ENCODE measurements at regions not wholly inside any gene's neighbourhood (a gene's known extent, or its start where the extent isn't known, plus 50 kb on each side); places are given as distances from the start of the nearest gene placed in this dataset.

- H3K27me3 Mint-ChIP-seq: peaks cover 0 to 10% (median 0%) of the 10 kb centered on the region in 5 donors
- H3K4me3 Mint-ChIP-seq: no peak overlapping the region
- no peaks in the 10 kb centered on the region for H3K36me3 Mint-ChIP-seq
- no peaks in the 10 kb centered on the region for H3K27me3 ChIP-seq (ENCODE audit: control insufficient read depth in 2 of 2, insufficient read depth in 2 of 2, low read length in 2 of 2)
- ChIA-PET POLR2A (no interaction called here), CTCF (no interaction called here)
- ATAC-seq (no peak), DNase-seq (no peak)
- H3K4me1 Mint-ChIP-seq: no peaks in the 10 kb centered on the region
- no peak overlapping the region for H3K27ac ChIP-seq (ENCODE audit: low read depth, low read length)
- H3K9me3 ChIP-seq (ENCODE audit: control insufficient read depth in 2 of 3, low read length in 3 of 3): no peaks in the 10 kb centered on the region
- H3K4me3 ChIP-seq (ENCODE audit: low read length): no peak overlapping the region
- peaks cover 0 to 14% (median 3%) of the 10 kb centered on the region in 11 donors for H3K9me3 Mint-ChIP-seq
- no peaks in the 10 kb centered on the region for H3K4me1 ChIP-seq (ENCODE audit: control insufficient read depth in 2 of 2, insufficient read depth in 2 of 2, low read length in 2 of 2)
- H3K36me3 ChIP-seq (ENCODE audit: control insufficient read depth in 2 of 3, insufficient read depth in 3 of 3, low read length in 3 of 3): no peaks in the 10 kb centered on the region
- no peak overlapping the region for H3K27ac Mint-ChIP-seq
- intact Hi-C loops (cut with micrococcal nuclease): no loop called here
These were observed 211.0 kb downstream of the KCNE4 start for GRCh38 chr2:223262946-223263345.

DNA sequence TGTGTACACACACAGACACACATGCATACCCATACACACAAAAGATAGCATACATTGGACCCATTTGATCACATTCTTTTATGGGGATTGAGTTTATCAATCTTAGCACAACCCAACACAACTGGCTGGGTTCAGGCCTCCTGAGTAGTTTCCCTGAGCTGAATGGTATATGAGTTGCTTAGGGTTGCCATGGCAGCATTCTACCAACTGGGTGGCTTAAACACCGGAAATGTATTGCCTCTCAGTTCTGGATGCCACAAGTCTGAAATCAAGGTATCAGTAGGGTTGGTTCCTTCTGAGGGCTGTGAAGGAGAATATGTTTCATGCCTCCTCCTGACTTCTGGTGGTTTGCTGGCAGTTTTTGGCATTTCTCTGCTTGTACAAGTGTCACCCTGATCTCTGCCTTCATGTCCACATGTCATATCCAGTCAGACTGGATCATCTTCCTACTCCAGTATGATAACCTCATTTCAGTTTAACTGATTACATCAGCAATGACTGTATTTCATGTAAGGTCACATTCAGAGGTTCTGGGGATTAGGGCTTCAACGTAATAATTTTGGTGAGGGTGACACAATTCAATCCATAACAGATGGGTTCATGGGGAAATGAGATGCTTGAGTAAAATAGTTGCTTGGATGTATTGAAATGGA is 212.7 kb downstream of the KCNE4 start:
- no peak overlapping the region for H3K27ac Mint-ChIP-seq
- H3K4me3 ChIP-seq (ENCODE audit: low read length): no peak overlapping the region
- no peaks in the 10 kb centered on the region for H3K9me3 ChIP-seq (ENCODE audit: control insufficient read depth in 2 of 3, low read length in 3 of 3)
- peaks cover 0 to 10% (median 3%) of the 10 kb centered on the region in 5 donors for H3K27me3 Mint-ChIP-seq
- H3K27ac ChIP-seq (ENCODE audit: low read depth, low read length): no peak overlapping the region
- H3K4me1 ChIP-seq (ENCODE audit: control insufficient read depth in 2 of 2, insufficient read depth in 2 of 2, low read length in 2 of 2): no peaks in the 10 kb centered on the region
- H3K36me3 Mint-ChIP-seq: no peaks in the 10 kb centered on the region
- CTCF ChIA-PET: no interaction called here
- peaks cover 0 to 7% (median 2%) of the 10 kb centered on the region in 11 donors for H3K9me3 Mint-ChIP-seq
- H3K27me3 ChIP-seq (ENCODE audit: control insufficient read depth in 2 of 2, insufficient read depth in 2 of 2, low read length in 2 of 2): no peaks in the 10 kb centered on the region
- ATAC-seq (no peak), DNase-seq (no peak)
- POLR2A ChIA-PET: no interaction called here
- H3K36me3 ChIP-seq (ENCODE audit: control insufficient read depth in 2 of 3, insufficient read depth in 3 of 3, low read length in 3 of 3): no peaks in the 10 kb centered on the region
- H3K4me1 Mint-ChIP-seq: no peaks in the 10 kb centered on the region
- H3K4me3 Mint-ChIP-seq: no peak overlapping the region
- intact Hi-C loops (cut with micrococcal nuclease): no loop called here

DNA sequence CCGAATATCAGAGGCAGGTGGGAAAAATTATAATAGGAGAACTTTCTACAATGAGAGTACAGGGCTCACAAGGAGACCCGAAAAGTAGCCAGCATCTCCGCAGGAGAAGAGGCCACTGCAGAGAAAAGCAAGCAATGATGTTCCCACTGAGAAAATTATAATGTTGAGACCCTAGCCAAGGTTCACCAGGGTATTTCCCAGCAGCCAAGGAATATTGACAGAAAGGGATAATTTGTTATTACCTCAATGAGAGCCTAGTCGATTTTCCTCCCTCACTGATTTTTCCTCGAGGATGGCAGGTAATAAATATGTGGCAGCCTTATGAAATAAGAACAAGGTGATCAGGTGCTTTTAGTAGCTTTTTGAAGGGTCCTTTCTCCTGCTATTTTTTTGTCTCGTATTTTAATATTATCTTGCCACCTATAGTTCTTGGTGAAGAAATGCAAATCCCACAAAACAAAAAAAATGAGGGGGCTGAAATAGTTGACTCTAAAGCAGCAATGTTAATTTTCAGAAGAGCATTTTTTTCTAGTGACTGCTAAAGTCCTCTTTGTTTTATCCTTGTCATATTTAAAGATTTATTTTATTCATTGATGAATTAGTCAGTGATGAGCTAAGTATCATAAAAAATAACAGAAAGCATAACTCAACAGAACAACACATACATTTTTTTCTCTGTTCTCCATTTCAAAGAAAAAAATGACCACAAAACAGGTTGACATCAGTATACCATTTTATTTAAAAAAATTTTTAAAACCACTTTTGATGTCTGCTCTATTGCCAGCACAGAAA is 215.4 kb downstream of the KCNE4 start:
- Mint-ChIP-seq H3K36me3 (no peaks in the 10 kb centered on the region), H3K4me3 (no peak overlapping the region), H3K27me3 (peaks cover 0 to 7% (median 0%) of the 10 kb centered on the region in 5 donors), H3K27ac (no peak overlapping the region), H3K4me1 (no peaks in the 10 kb centered on the region), H3K9me3 (peaks cover 0 to 7% (median 0%) of the 10 kb centered on the region in 11 donors)
- H3K36me3 ChIP-seq (ENCODE audit: control insufficient read depth in 2 of 3, insufficient read depth in 3 of 3, low read length in 3 of 3): no peaks in the 10 kb centered on the region
- H3K27ac ChIP-seq (ENCODE audit: low read depth, low read length): no peak overlapping the region
- H3K27me3 ChIP-seq (ENCODE audit: control insufficient read depth in 2 of 2, insufficient read depth in 2 of 2, low read length in 2 of 2): no peaks in the 10 kb centered on the region
- no peaks in the 10 kb centered on the region for H3K4me1 ChIP-seq (ENCODE audit: control insufficient read depth in 2 of 2, insufficient read depth in 2 of 2, low read length in 2 of 2)
- intact Hi-C loops (cut with micrococcal nuclease): no loop called here
- ATAC-seq: no peak
- DNase-seq: no peak
- CTCF ChIA-PET: no interaction called here
- POLR2A ChIA-PET: no interaction called here
- no peaks in the 10 kb centered on the region for H3K9me3 ChIP-seq (ENCODE audit: control insufficient read depth in 2 of 3, low read length in 3 of 3)
- no peak overlapping the region for H3K4me3 ChIP-seq (ENCODE audit: low read length)

DNA sequence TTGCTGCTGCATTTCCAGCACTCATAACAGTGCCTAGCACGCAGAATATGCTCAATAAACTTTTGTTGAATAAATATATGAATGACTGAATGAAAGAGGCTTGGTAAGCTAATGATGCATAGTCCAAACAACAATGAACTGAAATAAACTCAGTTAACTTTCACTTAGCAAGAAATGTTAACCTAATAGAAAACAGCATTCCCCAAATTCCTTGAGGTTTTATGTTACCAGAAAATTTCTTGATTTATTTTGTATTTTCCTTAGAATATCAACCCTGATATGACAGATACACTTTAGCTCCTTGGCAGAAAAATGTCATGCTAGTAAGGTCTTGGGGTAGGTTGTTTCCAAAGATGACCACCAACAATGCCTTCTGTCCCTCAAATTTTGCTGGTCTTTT is 217.4 kb downstream of the KCNE4 start:
- H3K27me3 Mint-ChIP-seq: peaks cover 0 to 7% (median 0%) of the 10 kb centered on the region in 5 donors
- no peak overlapping the region for H3K4me3 Mint-ChIP-seq
- peaks cover 0 to 4% (median 1%) of the 10 kb centered on the region in 11 donors for H3K9me3 Mint-ChIP-seq
- no peak for ATAC-seq
- intact Hi-C loops (cut with micrococcal nuclease): no loop called here
- Histone ChIP-seq H3K4me3 (ENCODE audit: low read length) (no peak overlapping the region), H3K27ac (ENCODE audit: low read depth, low read length) (no peak overlapping the region), H3K4me1 (ENCODE audit: control insufficient read depth in 2 of 2, insufficient read depth in 2 of 2, low read length in 2 of 2) (no peaks in the 10 kb centered on the region), H3K27me3 (ENCODE audit: control insufficient read depth in 2 of 2, insufficient read depth in 2 of 2, low read length in 2 of 2) (no peaks in the 10 kb centered on the region), H3K9me3 (ENCODE audit: control insufficient read depth in 2 of 3, low read length in 3 of 3) (no peaks in the 10 kb centered on the region), H3K36me3 (ENCODE audit: control insufficient read depth in 2 of 3, insufficient read depth in 3 of 3, low read length in 3 of 3) (no peaks in the 10 kb centered on the region)
- no peak overlapping the region for H3K27ac Mint-ChIP-seq
- CTCF ChIA-PET: no interaction called here
- DNase-seq: no peak
- POLR2A ChIA-PET: no interaction called here
- H3K4me1 Mint-ChIP-seq: no peaks in the 10 kb centered on the region
- no peaks in the 10 kb centered on the region for H3K36me3 Mint-ChIP-seq

GRCh38 chr2:223270548-223270947 is 218.6 kb downstream of the KCNE4 start:
- intact Hi-C loops (cut with micrococcal nuclease): no loop called here
- peaks cover 0 to 4% (median 1%) of the 10 kb centered on the region in 11 donors for H3K9me3 Mint-ChIP-seq
- no peak overlapping the region for H3K27ac ChIP-seq (ENCODE audit: low read depth, low read length)
- DNase-seq (no peak), ATAC-seq (no peak)
- CTCF ChIA-PET: no interaction called here
- no peaks in the 10 kb centered on the region for H3K36me3 ChIP-seq (ENCODE audit: control insufficient read depth in 2 of 3, insufficient read depth in 3 of 3, low read length in 3 of 3)
- H3K4me1 Mint-ChIP-seq: no peaks in the 10 kb centered on the region
- no peak overlapping the region for H3K27ac Mint-ChIP-seq
- POLR2A ChIA-PET: no interaction called here
- no peaks in the 10 kb centered on the region for H3K9me3 ChIP-seq (ENCODE audit: control insufficient read depth in 2 of 3, low read length in 3 of 3)
- H3K36me3 Mint-ChIP-seq: no peaks in the 10 kb centered on the region
- no peaks in the 10 kb centered on the region for H3K27me3 ChIP-seq (ENCODE audit: control insufficient read depth in 2 of 2, insufficient read depth in 2 of 2, low read length in 2 of 2)
- H3K4me1 ChIP-seq (ENCODE audit: control insufficient read depth in 2 of 2, insufficient read depth in 2 of 2, low read length in 2 of 2): no peaks in the 10 kb centered on the region
- no peak overlapping the region for H3K4me3 Mint-ChIP-seq
- H3K4me3 ChIP-seq (ENCODE audit: low read length): no peak overlapping the region
- H3K27me3 Mint-ChIP-seq: peaks cover 0 to 7% (median 0%) of the 10 kb centered on the region in 5 donors

DNA sequence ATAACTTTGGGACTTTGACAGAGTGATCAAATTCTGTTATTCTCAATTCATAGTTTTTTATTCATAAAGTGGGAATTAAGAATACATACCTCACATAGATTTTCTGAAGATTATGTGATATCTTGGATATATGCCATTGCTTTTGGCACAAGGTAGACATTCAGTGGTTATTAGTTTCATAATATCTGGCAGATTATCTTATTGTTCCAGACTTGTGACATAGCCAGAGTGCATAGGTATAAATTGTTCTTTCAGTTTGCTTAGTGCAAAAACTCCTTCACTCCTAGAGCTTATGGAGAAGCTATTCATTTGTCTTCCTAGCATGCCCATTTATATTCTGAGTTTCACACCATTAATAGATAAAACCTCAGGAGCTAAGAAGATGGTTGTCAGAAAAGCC is 222.0 kb downstream of the KCNE4 start:
- no peak for DNase-seq
- Mint-ChIP-seq H3K27me3 (no peaks in the 10 kb centered on the region), H3K27ac (no peak overlapping the region), H3K9me3 (peaks cover 0 to 11% (median 0%) of the 10 kb centered on the region in 11 donors), H3K4me3 (no peak overlapping the region), H3K36me3 (no peaks in the 10 kb centered on the region), H3K4me1 (no peaks in the 10 kb centered on the region)
- no peaks in the 10 kb centered on the region for H3K4me1 ChIP-seq (ENCODE audit: control insufficient read depth in 2 of 2, insufficient read depth in 2 of 2, low read length in 2 of 2)
- POLR2A ChIA-PET: no interaction called here
- no peaks in the 10 kb centered on the region for H3K36me3 ChIP-seq (ENCODE audit: control insufficient read depth in 2 of 3, insufficient read depth in 3 of 3, low read length in 3 of 3)
- CTCF ChIA-PET: no interaction called here
- no peak overlapping the region for H3K27ac ChIP-seq (ENCODE audit: low read depth, low read length)
- no peaks in the 10 kb centered on the region for H3K9me3 ChIP-seq (ENCODE audit: control insufficient read depth in 2 of 3, low read length in 3 of 3)
- intact Hi-C loops (cut with micrococcal nuclease): no loop called here
- no peak overlapping the region for H3K4me3 ChIP-seq (ENCODE audit: low read length)
- no peaks in the 10 kb centered on the region for H3K27me3 ChIP-seq (ENCODE audit: control insufficient read depth in 2 of 2, insufficient read depth in 2 of 2, low read length in 2 of 2)
- no peak for ATAC-seq

GRCh38 chr2:223282221-223282620 is 230.2 kb downstream of the KCNE4 start:
- ATAC-seq (no peak), DNase-seq (no peak)
- no peaks in the 10 kb centered on the region for H3K27me3 Mint-ChIP-seq
- no peaks in the 10 kb centered on the region for H3K4me1 Mint-ChIP-seq
- H3K36me3 ChIP-seq (ENCODE audit: control insufficient read depth in 2 of 3, insufficient read depth in 3 of 3, low read length in 3 of 3): no peaks in the 10 kb centered on the region
- no peak overlapping the region for H3K27ac Mint-ChIP-seq
- intact Hi-C loops (cut with micrococcal nuclease): no loop called here
- peaks cover 0 to 17% (median 3%) of the 10 kb centered on the region in 11 donors for H3K9me3 Mint-ChIP-seq
- H3K4me3 Mint-ChIP-seq: no peak overlapping the region
- H3K4me1 ChIP-seq (ENCODE audit: control insufficient read depth in 2 of 2, insufficient read depth in 2 of 2, low read length in 2 of 2): no peaks in the 10 kb centered on the region
- ChIA-PET CTCF (no interaction called here), POLR2A (no interaction called here)
- H3K27ac ChIP-seq (ENCODE audit: low read depth, low read length): no peak overlapping the region
- no peaks in the 10 kb centered on the region for H3K36me3 Mint-ChIP-seq
- H3K9me3 ChIP-seq (ENCODE audit: control insufficient read depth in 2 of 3, low read length in 3 of 3): no peaks in the 10 kb centered on the region
- H3K27me3 ChIP-seq (ENCODE audit: control insufficient read depth in 2 of 2, insufficient read depth in 2 of 2, low read length in 2 of 2): no peaks in the 10 kb centered on the region
- no peak overlapping the region for H3K4me3 ChIP-seq (ENCODE audit: low read length)

Measured in naive thymus-derived CD4-positive, alpha-beta T cell (primary cell).